ENCODE measurements at regions not wholly inside any gene's neighbourhood (a gene's known extent, or its start where the extent isn't known, plus 50 kb on each side); places are given as distances from the start of the nearest gene placed in this dataset.
"Not testable (repeated sequence)": the region's sequence is repeated elsewhere in the genome, so short reads cannot be mapped to it uniquely, and the experiment has no call there.

DNA sequence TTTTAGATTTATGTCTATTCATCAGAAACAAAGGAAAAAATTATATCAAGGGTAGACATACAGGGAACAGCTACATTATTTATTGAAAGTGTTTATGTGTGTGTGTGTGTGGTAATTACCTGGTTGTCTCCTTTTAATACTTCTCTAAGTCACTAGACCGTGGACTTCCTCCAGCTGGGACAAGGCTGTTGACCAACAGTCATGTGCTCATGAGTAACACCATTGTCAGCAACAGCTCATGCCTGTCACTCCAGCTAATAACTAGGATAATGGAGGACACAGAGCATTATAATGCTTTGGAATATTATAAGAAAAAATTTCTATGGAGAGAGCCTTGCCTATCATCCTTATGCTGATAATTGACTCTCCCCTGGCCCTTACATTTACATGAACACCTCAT lies 125.3 kb upstream of the SALL1 start:
- no peak for DNase-seq

DNA sequence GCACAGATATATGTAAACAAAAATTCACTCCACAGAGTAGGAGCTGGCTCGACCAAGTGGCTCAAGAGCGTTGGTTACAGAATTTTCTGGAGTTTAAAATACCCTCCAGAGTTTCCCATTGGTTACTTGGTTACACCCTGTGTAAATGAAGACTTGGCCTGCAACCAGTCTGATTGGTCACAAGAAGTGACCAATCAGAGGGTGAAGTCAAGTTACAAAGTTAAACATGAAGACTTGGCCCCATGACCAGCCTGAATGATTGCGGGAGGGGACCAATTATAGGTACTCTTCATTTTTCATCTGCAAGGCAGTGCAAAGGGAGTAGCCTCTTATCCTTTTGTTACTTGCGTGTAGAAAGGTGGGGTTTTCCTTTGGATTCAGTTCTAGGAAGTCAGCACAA lies 121.3 kb upstream of the SALL1 start:
- no peak for DNase-seq

DNA sequence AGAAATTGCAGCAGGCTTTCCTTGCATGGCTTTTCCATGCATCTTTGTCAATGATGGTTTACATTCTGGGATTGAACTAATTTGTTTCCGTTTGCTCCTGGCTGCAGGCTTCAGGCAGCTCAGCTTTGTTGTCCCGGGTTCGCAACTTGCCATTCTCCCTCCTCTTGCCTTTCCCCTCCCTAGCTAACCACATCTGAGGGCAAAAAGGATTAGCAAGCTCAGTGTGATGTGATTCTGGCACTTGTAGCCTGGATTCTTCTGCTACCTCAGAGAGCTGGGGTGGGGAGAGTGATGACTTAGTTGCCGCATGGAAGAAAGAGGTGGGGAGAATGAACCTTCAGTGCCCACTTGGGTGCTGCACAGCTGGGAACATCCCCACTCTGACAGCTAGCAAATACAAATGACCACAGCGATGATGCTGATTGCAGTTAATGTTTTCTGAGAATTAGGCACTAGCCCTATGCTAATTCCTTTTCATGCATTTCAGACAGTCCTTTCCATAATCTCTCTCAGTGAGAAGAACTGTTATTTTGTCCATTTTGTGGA lies 120.2 kb upstream of the SALL1 start:
- DNase-seq, result no peak

DNA sequence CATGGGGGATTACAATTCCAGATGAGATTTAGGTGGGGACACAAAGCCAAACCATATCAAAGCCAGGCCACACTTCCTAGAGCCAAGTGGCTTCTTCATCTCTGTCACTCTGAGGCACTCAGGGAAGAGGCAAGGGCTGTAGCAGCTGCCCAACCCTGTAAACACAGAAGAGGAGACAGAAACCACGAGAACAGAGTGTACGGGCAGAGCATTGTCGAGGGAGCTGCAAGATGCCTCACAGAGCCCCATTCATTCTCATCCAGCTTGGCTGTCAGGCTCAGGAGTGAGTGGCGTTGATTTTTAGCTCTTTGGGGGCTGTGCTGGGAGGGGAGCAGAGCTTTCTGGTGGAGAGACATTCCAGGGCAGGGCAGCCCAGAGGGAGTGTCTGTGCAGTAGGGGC lies 117.2 kb upstream of the SALL1 start:
- DNase-seq, result no peak

DNA sequence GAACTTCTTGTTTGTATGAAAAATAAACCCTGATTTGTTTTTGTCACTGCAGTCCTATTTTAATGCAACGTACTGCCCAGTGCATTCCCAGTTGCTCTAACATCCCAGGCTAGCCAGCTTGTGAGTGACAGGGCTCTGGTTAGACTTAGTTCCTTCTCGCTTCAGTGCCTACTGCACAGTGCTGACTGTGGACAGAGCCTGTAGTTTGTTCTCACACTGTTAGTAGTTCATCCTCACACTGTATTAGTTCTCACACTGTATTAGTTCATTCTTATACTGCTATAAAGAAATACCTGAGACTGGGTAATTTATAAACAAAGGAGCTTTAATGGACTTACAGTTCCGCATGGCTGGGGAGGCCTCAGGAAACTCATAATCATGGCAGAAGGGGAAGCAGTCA lies 116.6 kb upstream of the SALL1 start:
- DNase-seq, result no peak

DNA sequence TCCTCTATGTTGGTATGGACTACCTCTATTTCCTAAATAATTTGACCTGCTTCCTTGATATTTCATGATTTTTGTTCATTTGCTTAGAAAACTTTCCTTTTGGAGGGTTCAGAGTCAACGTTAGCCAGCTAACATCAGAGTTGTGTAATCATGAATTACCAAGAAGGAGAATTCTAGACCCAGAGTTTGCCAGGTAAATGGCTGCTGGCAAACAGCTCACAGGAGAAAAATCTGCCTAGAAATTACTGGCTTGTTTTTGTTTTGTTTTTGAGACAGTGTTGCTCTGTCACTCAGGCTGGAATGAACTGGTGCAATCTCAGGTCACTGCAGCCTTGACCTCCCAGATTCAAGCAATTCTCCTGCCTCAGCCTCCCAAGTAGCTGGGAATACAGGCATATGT lies 111.4 kb upstream of the SALL1 start:
- DNase-seq, result no peak

DNA sequence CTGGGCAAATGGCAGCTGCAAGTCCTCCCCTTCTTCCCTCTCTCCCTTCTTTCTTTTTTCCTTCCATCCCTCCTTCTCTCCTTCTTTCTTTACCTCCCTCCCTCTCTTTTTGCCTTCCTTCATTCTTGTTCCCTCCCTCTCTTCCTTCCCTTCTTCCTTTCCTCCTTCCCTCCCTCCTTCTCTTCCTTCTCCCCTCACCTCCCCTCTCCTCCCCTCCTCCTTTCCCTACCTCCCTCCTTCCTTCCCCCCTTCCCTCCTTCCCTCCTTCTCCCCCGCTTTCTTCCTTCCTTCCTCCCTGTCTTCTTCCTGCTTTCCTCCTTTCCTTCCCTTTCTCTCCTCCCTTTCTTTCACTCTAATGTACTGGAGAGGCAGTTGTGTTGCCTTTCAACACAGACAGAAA lies 110.8 kb upstream of the SALL1 start:
- DNase-seq, result no peak

DNA sequence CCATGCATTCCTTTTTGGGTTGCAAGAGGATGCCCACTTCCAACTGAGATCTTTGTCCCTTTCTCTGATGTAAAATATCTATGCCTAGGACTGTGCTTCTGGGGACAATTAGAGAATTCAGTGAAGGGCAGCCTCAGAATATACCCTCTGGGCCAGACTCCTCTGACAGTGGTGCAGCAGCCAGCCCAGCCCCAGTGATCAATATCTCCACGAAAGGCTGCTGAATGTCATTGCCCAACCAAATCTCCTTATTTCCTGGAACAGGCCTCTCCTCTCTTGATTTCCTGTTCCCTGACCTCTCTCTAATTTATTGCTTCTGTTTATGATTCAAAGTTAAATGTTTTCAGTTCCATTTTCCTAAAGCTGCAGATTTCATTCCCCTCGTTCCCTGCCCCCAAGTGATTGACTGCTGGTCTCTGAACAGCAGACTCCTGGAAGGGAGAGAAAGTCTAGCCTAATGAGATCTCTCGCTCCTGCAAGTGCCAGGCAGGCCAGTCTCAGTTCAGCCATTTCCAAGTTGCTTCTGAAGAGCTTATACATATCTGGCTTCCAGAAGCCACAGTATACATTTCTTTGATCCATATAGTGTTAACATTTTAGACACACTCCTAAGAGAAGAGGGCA lies 104.4 kb upstream of the SALL1 start:
- no peak for DNase-seq

DNA sequence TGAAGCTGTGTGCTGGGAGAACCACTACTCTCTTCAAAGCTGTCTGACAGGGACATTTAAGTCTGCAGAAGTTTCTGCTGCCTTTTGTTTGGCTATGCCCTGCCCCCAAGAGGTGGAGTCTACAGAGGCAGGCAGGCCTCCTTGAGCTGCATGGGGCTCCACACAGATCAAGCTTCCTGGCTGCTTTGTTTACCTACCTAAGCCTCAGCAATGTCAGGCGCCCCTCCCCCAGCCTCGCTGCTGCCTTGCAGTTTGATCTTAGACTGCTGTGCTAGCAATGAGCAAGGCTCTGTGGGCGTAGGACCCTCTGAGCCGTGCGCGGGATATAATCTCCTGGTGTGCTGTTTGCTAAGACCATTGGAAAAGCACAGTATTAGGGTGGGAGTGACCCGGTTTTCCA lies 103.3 kb upstream of the SALL1 start:
- DNase-seq, result not testable (repeated sequence)

DNA sequence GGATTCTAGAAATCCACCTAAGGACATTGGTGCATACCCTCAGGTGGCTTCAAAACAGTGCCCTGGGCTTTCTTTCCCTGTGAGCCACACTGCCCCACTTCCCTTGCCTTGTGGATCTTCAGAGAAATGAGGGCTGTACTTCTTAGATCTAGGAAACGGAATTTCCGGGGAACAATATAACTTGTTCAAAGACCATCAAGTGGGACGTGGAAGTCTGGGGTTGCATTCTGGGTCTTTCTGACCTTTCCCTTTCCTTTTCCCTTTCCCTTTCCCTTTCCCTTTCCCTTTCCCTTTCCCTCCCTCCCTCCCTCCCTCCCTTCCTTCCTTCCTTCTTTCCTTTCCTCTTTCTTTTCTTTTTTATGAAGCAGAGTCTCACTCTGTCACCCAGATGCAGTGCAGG lies 97.1 kb upstream of the SALL1 start:
- no peak for DNase-seq

DNA sequence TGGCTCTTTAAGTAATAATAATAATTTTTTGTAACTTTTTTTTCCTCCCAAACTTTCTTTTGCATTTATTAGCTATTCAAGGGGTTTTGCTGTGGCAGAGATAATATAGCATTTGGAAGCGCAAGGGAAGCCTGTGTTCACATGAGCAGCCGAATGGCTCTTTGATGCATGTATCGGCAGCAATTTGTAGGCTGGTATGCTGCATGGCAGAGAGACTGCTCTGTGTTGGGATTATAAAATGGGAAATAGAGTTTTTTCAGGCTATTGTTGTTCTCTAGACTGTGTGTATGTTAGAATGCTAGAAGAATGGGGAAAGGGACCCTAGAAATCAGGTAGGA lies 94.6 kb upstream of the SALL1 start:
- no peak for DNase-seq

DNA sequence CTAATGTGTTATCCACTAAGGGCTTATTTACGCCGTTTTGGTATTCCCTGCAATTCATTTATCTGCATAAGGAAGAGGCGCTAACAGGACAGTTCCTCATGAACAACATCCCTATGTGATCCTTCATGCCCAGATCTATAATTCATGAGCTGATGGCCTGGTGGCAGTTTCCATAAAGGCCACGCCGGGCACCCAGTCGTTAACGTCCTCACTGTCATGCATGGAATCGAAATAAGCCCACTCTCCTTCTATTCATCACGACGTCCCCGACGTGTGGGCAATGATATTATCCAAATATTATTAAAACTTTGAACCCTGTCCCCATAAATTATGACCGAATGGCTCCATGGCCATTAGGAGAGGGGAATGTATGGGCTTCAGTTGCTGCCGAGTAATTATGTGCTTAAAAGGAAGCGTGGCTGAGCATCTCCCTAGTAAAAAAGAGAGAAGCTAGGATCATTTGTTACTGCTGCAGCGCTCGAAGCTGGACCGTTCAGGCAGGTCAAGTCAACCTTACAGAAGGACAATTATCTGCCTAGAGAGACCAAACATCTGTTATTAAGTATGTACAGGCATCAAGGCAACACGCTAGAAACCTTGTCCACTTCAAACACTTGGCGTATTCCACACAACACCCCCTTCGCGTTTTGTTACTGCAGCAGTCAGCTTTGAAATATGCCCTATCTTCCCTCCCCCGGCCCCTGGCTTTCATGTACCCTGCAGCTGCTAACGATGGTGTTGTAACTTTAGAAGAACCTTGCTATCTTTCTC lies 94.0 kb upstream of the SALL1 start:
- DNase-seq, result no peak

DNA sequence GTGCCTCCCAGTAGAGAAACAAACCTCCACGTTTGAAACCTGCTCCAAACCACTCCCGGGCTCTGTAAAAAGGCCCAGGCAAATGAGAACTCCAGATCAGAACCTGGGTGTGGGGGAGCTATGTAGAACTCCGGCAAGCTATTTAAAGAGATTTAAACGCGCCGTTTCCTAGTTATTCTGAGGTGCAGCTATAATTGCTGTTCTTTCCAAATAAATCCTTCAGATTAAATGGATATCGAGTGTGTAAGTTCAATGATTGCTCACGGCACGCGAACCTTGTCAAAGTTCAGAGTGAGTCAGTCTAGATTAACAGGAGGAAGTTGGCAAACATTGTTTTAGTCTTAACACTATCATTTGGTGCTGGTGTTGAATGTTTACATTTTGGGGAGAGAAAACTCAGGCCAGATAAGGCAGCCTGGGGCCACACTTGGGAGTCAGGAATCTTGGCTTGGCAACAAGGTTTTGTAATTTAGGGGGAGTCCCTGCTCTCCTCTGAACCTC lies 92.9 kb upstream of the SALL1 start:
- DNase-seq, result no peak

DNA sequence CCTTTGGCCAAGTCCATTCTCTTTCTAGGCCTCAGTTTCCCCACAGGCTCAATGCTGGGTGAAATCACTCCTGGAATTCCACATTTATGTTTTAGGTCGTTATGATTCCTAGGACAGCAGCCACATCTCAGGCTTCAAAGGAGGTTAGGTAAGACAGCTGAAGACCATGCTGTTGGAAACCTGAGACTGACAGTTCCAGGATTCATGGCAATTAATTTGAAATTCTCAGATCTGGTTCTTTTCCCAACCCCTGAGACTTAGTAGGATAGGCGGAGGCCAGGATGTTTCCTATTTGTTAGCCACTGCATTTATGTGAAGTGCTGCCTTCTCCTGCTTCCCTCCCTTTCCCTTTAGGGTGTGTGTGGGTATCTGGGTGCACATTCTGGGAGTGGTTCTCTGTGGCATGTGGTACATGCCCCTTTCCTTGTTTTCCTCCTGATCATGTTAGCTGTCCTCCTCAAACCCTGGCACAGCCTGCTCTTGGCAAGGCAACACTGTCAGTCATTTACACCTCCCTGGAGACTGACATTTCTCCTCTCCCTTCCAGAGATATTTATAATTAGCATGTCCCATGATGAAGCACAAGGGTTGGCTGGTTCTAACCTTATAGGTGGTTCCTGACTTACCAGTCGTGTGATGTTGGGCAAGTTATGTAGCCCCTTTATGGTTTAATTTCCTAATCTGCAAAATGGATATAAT lies 91.4 kb upstream of the SALL1 start:
- DNase-seq, result no peak

DNA sequence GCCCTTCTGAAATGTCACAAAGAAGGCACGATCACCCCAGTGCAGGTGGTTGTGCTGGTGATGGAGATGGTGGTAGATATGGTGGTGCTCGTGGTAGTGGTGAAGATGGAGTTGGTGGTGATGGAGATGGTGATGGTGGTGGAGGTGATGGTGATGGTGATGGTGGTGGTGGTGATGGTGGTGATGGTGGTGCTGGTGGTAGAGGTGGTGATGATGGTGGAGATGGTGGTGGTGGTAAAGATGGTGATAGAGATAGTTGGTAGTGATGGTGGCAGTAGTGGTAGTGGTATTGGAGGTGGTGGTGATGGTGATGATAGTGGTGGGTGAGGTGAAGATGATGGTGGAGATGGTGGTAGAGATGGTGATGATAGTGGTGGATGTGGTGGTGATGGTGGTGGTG lies 88.1 kb upstream of the SALL1 start:
- DNase-seq, result no peak

DNA sequence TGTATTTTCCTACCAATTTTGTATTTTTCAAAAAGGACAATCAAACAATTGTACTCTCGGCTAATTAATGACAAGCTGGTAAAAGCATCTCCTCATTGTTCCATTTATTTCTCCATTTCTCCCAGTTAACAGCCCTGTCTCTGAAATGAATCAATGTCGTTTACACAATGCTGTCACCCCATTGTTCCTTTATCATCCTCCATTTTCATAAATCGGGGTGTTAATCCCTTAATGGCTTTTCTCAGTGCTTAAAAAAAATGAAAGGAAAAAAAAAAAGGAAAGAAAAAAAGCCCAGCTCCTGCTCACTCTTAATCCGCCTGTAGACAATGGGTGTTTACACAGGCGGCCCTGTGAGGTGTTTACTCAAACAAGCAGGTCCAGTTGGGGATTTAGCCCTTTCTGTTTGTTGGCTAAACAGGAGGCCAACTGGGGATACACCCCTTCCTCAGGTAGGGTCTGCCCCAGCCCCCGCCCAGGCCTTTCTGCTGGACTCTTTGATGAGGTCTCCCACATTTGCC lies 86.8 kb upstream of the SALL1 start:
- no peak for DNase-seq

DNA sequence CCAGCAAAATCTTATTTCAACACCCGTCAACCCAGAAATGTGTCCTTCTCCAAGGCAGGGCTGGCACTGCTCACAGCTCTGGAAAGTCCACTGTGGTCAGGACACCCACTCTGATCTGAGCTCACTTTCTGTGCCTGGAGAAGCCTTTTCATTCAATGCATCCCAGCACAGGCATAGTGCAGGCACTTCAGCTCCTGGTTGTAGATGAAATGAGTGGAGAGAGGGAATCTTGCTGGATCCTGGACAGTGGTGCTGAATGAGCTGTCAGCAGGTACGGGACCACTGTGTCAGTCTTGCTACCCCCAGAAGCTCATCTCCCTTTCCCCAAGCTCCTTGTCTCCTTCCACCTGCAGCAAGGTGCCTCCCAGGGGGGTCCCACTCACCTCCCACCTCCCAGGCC lies 86.1 kb upstream of the SALL1 start:
- DNase-seq, result no peak

DNA sequence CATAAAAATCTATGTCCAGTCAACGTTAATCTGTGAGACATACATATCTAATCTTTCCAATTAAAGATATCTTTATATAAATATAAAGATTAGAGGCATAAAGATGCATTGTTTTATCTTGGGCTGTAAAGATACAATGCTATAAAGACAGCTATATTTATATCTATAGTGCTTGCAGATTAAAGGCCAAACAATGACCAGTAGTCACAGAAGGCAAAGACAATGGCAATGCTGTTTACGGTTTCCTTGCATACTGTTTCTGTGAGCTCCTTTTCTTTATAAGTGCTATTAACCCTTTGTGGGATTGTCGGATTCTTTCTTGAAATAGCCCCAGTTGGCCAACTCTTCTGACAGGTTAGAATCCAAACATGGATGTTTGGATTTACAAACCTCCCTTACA lies 85.5 kb upstream of the SALL1 start:
- no peak for DNase-seq

DNA sequence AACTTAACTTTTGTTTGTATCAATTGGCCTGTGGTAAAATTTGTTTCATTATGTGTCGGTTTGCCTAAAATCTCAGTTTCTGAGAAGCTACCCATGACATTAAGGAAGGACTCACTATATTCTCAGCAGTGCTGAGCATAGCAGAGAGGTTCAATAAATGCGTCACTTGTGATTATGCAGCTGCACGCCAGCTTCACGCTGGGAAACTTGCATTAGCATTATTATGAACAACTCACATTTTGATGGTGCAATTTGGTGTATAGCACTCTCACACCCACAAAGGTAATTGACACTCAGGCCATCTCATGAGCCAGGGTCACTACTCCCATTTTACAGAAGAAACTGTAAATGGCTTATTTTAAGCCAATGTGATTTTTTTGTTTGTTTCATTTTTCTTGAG lies 80.6 kb upstream of the SALL1 start:
- no peak for DNase-seq

DNA sequence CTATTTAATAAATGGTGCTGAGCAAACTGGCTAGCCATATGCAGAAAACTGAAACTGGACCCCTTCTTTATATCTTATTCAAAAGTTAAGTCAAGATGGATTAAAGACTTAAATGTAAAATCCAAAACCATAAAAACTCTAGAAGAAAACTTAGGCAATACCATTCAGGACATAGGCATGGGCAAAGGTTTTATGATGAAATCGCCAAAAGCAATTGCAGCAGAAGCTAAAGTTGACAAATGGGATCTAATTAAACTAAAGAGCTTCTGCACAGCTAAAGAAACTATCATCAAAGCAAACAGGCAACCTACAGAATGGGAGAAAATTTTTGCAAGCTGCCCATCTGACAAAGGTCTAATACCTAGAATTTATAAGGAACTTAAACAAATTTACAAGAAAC lies 79.0 kb upstream of the SALL1 start:
- DNase-seq, result not testable (repeated sequence)

DNA sequence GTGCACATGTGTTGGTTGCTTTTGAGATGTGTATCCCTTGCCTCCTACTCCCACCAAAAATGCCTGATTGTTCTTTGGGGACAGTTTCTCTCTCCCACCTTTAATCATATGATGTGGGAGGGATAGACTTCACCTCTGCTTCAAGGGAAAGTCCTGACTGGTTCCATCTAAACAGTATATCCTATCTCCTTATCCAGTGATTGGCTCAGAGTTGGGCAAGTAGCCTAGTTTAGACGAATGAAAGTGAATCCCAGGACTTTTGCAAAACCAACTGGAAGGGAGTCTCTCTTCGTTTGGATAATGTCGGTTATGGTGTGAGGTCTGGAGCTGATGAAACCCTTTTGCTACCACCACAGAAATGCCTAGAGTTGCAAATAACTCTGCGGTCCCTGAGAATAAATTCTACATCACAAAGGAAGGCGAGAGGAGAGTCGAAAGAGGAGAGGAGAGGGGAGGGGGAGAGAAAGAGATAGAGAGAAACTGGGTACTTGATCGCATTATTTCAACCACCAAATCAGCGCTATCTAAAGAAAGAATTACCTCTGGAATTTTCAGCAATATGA lies 77.1 kb upstream of the SALL1 start:
- no peak for DNase-seq

DNA sequence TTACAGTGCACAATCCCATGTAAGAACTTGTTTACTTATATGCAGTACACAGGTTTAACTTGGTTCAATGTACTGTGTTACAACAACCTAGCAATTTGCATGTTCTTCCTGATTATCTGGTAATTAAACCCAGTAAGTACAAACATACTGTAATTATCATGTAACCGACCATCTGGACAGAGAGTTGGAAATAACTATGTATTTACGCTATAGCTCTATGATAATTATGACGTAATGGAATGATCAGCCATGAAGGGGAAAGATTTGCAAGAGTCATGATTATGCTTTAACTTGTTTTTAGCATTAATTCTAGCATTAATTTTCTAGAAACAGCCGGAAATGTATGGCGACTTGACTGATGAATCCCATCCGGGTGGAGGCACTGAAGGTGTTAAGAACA lies 74.8 kb upstream of the SALL1 start:
- DNase-seq, result no peak

DNA sequence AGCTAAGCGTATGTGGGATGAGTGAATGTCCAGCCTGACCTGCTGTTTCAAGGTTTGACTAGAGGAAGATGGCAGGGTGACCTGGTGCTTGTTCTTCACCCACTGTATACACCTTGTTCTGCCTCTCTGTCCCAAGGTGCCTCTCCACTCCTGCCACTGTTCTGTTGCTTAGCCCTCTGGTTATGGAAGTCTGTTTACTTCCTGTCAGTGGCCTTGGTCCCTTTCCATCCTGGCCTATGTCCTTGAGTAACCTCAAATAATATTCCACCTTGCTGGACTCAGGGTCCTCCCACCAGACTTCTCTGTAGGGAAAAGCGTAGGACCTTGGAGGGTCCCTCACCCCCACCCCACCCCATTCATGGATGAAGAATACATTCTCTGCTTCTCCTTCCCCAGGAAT lies 73.2 kb upstream of the SALL1 start:
- DNase-seq, result no peak

Measured in left hindlimb (tissue), 1 donor.